CD4-positive, CD25-positive, alpha-beta regulatory T cell (primary cell): ENCODE measurements at regions not wholly inside any gene's neighbourhood (a gene's known extent, or its start where the extent isn't known, plus 50 kb on each side); places are given as distances from the start of the nearest gene placed in this dataset.

Source experiments
- ATAC-seq, 2 donors: fragments of 150-1000 bp; cut with Tn5 transposase; one replicate each; pipeline ENCODE4 v1.10.0; 2021; ENCODE audit warnings: low read depth in 2 of 2, moderate number of reproducible peaks in 2 of 2, moderate library complexity in 1 of 2
- DNase-seq, 3 donors: peaks; one replicate each; pipeline versions ENCODE4 v3.0.0 to v3.0.0-alpha.2; 2012 to 2022; ENCODE audit warnings: mixed read lengths in 1 of 3
- H3K27ac ChIP-seq: one replicate; pipeline ENCODE4 v1.7.0; 2013; ENCODE audit warnings: mild to moderate bottlenecking, low read length; ENCODE audit not compliant: insufficient read depth, poor library complexity, severe bottlenecking
- H3K27me3 ChIP-seq: one replicate; pipeline ENCODE4 v1.7.0; 2013; ENCODE audit warnings: low read length; ENCODE audit not compliant: control insufficient read depth, insufficient read depth
- H3K36me3 ChIP-seq: one replicate; pipeline ENCODE4 v1.7.0; 2013; ENCODE audit warnings: mild to moderate bottlenecking, low read length, moderate library complexity; ENCODE audit not compliant: control insufficient read depth, insufficient read depth
- H3K4me1 ChIP-seq: 2 replicates; pipeline ENCODE4 v1.7.0; 2013; ENCODE audit warnings: mild to moderate bottlenecking, low read length; ENCODE audit not compliant: insufficient read depth, control insufficient read depth, poor library complexity, severe bottlenecking
- H3K4me3 ChIP-seq: one replicate; pipeline ENCODE4 v1.7.0; 2013; ENCODE audit warnings: low read depth, mild to moderate bottlenecking, low read length, moderate library complexity
- H3K9me3 ChIP-seq, 2 experiments: 1 replicate in 1 of 2; 2 replicates in 1 of 2; pipeline ENCODE4 v1.7.0; 2013; ENCODE audit warnings: low read length in 2 of 2, mild to moderate bottlenecking in 1 of 2, moderate library complexity in 1 of 2; ENCODE audit not compliant: control insufficient read depth in 2 of 2
- H3K27ac Mint-ChIP-seq, 3 donors: one replicate each; pipeline ENCODE4 v1.8.0; 2020 to 2022; ENCODE audit warnings: mild to moderate bottlenecking in 3 of 3, mixed read lengths in 3 of 3, moderate library complexity in 2 of 3
- H3K27me3 Mint-ChIP-seq: one replicate; pipeline ENCODE4 v1.8.0; 2022; ENCODE audit warnings: mild to moderate bottlenecking, mixed read lengths
- H3K36me3 Mint-ChIP-seq: one replicate; pipeline ENCODE4 v1.8.0; 2020; ENCODE audit warnings: mixed read lengths
- H3K4me1 Mint-ChIP-seq, 4 donors: one replicate each; pipeline ENCODE4 v1.8.0; 2020 to 2022; ENCODE audit warnings: mixed read lengths in 4 of 4, mild to moderate bottlenecking in 1 of 4
- H3K4me3 Mint-ChIP-seq, 4 donors: one replicate each; pipeline ENCODE4 v1.8.0; 2020 to 2022; ENCODE audit warnings: mild to moderate bottlenecking in 4 of 4, mixed read lengths in 4 of 4, moderate library complexity in 3 of 4
- H3K9me3 Mint-ChIP-seq, 7 donors: one replicate each; pipeline ENCODE4 v1.8.0; 2020 to 2022; ENCODE audit warnings: mixed read lengths in 7 of 7, mild to moderate bottlenecking in 3 of 7, moderate library complexity in 2 of 7

DNA sequence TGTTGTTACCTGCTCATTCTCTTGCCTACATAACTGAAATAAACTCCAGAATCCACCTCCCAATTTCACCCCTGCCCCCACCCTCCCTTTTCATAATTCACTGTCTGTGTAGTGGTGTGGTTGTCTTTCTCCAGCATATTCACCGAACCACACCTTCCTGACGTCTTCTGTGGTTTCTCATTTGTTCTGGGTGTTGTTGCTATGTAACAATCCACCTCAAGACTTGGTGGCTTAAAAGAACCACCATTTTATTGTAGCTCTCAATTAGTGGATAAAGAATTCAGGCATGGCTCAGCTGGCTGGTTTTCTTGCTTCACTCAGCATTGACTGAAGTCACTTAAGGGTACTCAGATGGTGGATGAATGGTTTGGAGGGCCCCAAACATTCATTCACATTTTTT is 229.8 kb downstream of the MAF start:
- ATAC-seq: peak in 1 of 2 donors; percentile 37
- Histone ChIP-seq H3K36me3 (no peaks in the 10 kb centered on the region), H3K4me1 (no peaks in the 10 kb centered on the region), H3K4me3 (no peak overlapping the region), H3K9me3 (peaks cover 2 to 8% of the 10 kb centered on the region in 2 experiments), H3K27ac (no peak overlapping the region), H3K27me3 (no peaks in the 10 kb centered on the region)
- Mint-ChIP-seq H3K27ac (peak overlapping the region in 1 of 3 donors; percentile 26), H3K4me3 (peak overlapping the region in 1 of 4 donors; percentile 64), H3K4me1 (peaks cover 0 to 16% (median 8%) of the 10 kb centered on the region in 4 donors), H3K36me3 (peaks cover 10% of the 10 kb centered on the region), H3K27me3 (peaks cover 4% of the 10 kb centered on the region), H3K9me3 (peaks cover 0 to 11% (median 8%) of the 10 kb centered on the region in 7 donors)
- peak in 2 of 3 donors; percentile 7 to 22 for DNase-seq

DNA sequence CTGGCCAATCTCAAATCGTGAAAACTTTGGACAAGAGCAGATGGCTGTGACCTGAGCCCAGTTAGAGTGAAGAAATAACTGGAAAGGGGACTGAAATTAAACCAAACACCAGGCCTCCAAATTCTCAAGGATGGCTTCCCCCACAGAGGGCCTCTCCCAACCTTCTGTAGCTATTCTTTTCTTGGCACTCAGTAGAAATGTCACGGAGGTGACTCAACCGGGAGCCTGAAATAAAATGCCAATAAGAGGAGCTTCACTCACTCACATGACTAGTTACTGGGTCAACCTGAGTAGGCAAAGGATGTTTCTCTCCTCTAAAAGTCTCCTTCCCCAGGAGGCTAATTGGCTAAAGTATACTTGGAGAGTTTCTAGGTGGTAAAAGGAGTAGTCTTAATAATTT is 230.7 kb downstream of the MAF start:
- Mint-ChIP-seq H3K27me3 (peaks cover 4% of the 10 kb centered on the region), H3K9me3 (peaks cover 0 to 11% (median 7%) of the 10 kb centered on the region in 7 donors)
- ATAC-seq: no peak

DNA sequence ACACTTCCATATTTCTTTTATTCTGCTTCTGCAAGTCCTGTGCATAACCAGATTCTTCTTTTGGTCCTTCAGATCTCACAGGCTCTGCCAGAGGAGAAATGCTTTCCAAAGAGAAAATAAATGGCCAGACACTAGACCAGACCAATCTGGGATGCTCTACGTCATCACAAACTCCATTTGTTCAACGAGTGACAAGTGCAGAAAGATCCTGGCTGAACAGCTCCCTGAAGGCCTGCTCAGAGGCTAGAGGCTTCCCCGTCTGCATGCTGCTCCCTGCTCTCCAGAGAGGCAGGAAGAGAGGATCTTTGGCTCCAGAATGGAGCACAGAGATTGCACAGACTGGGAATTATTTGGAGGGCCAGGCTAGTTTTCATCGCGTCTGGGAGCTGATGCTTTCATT is 232.7 kb downstream of the MAF start:
- H3K4me3 ChIP-seq: no peak overlapping the region
- no peaks in the 10 kb centered on the region for H3K27me3 ChIP-seq
- Mint-ChIP-seq H3K27ac (no peak overlapping the region), H3K27me3 (peaks cover 10% of the 10 kb centered on the region), H3K36me3 (peaks cover 10% of the 10 kb centered on the region), H3K4me3 (no peak overlapping the region), H3K4me1 (peaks cover 0 to 19% (median 14%) of the 10 kb centered on the region in 4 donors), H3K9me3 (peaks cover 0 to 11% (median 7%) of the 10 kb centered on the region in 7 donors)
- ATAC-seq (no peak), DNase-seq (no peak)
- no peak overlapping the region for H3K27ac ChIP-seq
- no peaks in the 10 kb centered on the region for H3K36me3 ChIP-seq
- peaks cover 2 to 8% of the 10 kb centered on the region in 2 experiments for H3K9me3 ChIP-seq
- no peaks in the 10 kb centered on the region for H3K4me1 ChIP-seq

More for the DNA sequence above, 230.7 kb downstream of the MAF start:
- H3K4me1 ChIP-seq: no peaks in the 10 kb centered on the region
- no peaks in the 10 kb centered on the region for H3K27me3 ChIP-seq
- no peak overlapping the region for H3K27ac ChIP-seq
- no peaks in the 10 kb centered on the region for H3K36me3 ChIP-seq
- H3K4me3 ChIP-seq: no peak overlapping the region
- H3K36me3 Mint-ChIP-seq: peaks cover 10% of the 10 kb centered on the region
- H3K9me3 ChIP-seq: peaks cover 2 to 8% of the 10 kb centered on the region in 2 experiments
- DNase-seq: no peak
- H3K4me3 Mint-ChIP-seq: peak overlapping the region in 1 of 4 donors; percentile 26
- no peak overlapping the region for H3K27ac Mint-ChIP-seq
- H3K4me1 Mint-ChIP-seq: peaks cover 0 to 16% (median 8%) of the 10 kb centered on the region in 4 donors

DNA sequence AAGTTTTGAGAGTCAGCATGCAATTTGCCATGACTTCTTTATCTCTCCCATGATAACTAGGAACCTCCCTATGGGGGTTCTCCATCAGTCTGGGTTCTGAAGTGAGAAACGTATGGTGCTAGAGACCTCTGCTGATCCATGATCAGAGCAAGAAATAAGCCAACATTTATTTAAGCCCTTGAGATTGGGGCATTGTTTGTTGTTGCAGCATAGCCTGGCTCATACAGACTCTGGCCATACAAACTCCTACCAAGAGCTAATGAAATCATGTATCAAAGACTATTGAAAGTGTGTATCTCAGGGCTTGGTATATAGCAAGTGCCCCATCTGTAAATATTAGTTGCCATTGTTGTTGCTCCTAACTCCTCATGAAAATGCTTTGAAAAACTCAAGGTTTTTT is 233.9 kb downstream of the MAF start:
- Mint-ChIP-seq H3K4me3 (no peak overlapping the region), H3K4me1 (peaks cover 7 to 27% (median 19%) of the 10 kb centered on the region in 4 donors), H3K27ac (no peak overlapping the region), H3K27me3 (peaks cover 10% of the 10 kb centered on the region), H3K9me3 (peaks cover 0 to 11% (median 7%) of the 10 kb centered on the region in 7 donors), H3K36me3 (peaks cover 10% of the 10 kb centered on the region)
- no peak for DNase-seq
- Histone ChIP-seq H3K4me3 (no peak overlapping the region), H3K4me1 (no peaks in the 10 kb centered on the region), H3K27ac (no peak overlapping the region), H3K9me3 (peaks cover 2 to 8% of the 10 kb centered on the region in 2 experiments), H3K36me3 (no peaks in the 10 kb centered on the region), H3K27me3 (no peaks in the 10 kb centered on the region)
- ATAC-seq: no peak

DNA sequence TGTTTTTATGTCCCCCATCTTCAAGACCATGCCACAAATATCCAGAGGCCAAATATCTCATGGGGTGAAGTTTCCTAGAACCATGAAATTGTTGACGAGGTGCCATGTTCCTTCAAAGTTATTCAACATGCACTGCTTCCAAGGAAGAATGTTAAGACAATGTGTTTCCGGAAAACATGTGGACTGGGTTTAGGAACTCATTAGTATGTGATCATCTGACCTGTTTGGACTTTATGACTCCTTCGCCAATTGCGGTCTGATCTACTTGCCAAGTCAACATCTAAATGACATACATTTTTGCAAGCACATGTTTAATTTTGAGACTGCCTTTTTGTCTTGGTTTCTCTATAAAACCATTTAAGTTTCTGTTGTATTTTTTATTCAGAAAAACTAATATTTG is 234.8 kb downstream of the MAF start:
- Mint-ChIP-seq H3K9me3 (peaks cover 0 to 8% (median 1%) of the 10 kb centered on the region in 7 donors), H3K27me3 (peaks cover 10% of the 10 kb centered on the region), H3K36me3 (peaks cover 2% of the 10 kb centered on the region), H3K27ac (no peak overlapping the region), H3K4me1 (peaks cover 7 to 20% (median 18%) of the 10 kb centered on the region in 4 donors), H3K4me3 (no peak overlapping the region)
- H3K27ac ChIP-seq: no peak overlapping the region
- no peak overlapping the region for H3K4me3 ChIP-seq
- H3K4me1 ChIP-seq: no peaks in the 10 kb centered on the region
- no peak for DNase-seq
- H3K9me3 ChIP-seq: peaks cover 0 to 2% of the 10 kb centered on the region in 2 experiments
- H3K36me3 ChIP-seq: no peaks in the 10 kb centered on the region
- no peaks in the 10 kb centered on the region for H3K27me3 ChIP-seq
- no peak for ATAC-seq

DNA sequence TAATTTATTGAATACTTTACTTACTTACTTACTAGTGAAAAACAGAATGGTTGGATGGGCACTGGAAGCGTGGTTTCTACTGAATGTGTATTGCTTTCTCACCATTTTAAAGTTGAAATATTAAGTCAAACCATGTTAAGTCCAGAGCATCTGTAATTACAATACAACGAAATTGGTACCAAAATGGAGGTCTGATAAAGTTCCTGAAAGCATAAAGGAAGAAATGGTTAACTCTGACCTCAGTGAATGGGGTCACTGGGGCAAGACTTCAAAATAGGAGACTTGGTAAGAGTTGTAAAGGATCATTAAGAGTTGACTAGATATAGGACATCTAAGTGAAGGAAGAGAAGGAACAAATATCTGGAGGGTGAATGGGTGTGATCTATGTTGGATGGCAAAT is 237.1 kb downstream of the MAF start:
- H3K9me3 ChIP-seq: peaks cover 0 to 2% of the 10 kb centered on the region in 2 experiments
- H3K27me3 ChIP-seq: no peaks in the 10 kb centered on the region
- peaks cover 10% of the 10 kb centered on the region for H3K27me3 Mint-ChIP-seq
- no peaks in the 10 kb centered on the region for H3K36me3 ChIP-seq
- DNase-seq (no peak), ATAC-seq (no peak)
- H3K36me3 Mint-ChIP-seq: no peaks in the 10 kb centered on the region
- no peak overlapping the region for H3K4me3 ChIP-seq
- H3K27ac ChIP-seq: no peak overlapping the region
- peaks cover 0 to 4% (median 0%) of the 10 kb centered on the region in 7 donors for H3K9me3 Mint-ChIP-seq
- no peak overlapping the region for H3K4me3 Mint-ChIP-seq
- H3K27ac Mint-ChIP-seq: peak overlapping the region in 2 of 3 donors; percentile 35 to 39
- H3K4me1 ChIP-seq: no peaks in the 10 kb centered on the region
- peaks cover 7 to 23% (median 21%) of the 10 kb centered on the region in 4 donors for H3K4me1 Mint-ChIP-seq

DNA sequence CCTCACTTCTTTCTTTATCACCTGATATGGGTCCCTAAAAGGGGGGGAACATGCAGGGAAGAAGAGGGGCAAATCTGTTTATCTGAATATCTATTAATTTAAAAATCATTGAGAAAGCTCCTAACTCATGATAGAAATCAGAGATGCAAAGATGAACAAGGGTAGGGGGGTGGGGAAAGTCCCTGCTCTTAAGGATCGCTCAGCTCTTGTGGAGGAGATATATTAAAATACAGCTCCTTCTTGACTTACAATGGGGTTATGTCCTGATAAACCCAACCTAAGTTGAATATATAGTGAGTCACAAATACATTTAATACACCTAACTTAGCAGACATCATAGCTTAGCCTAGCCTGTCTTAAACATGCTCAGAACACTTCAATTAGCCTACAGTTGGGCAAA is 237.5 kb downstream of the MAF start:
- peaks cover 10% of the 10 kb centered on the region for H3K27me3 Mint-ChIP-seq
- H3K4me3 ChIP-seq: no peak overlapping the region
- no peak overlapping the region for H3K27ac ChIP-seq
- peaks cover 7 to 23% (median 21%) of the 10 kb centered on the region in 4 donors for H3K4me1 Mint-ChIP-seq
- H3K36me3 Mint-ChIP-seq: no peaks in the 10 kb centered on the region
- DNase-seq (no peak), ATAC-seq (no peak)
- no peaks in the 10 kb centered on the region for H3K27me3 ChIP-seq
- no peaks in the 10 kb centered on the region for H3K4me1 ChIP-seq
- H3K4me3 Mint-ChIP-seq: peak overlapping the region in 1 of 4 donors; percentile 24
- H3K27ac Mint-ChIP-seq: no peak overlapping the region
- H3K9me3 ChIP-seq: peaks cover 0 to 2% of the 10 kb centered on the region in 2 experiments
- H3K36me3 ChIP-seq: no peaks in the 10 kb centered on the region
- peaks cover 0 to 4% (median 0%) of the 10 kb centered on the region in 7 donors for H3K9me3 Mint-ChIP-seq
